Left ventricle myocardium inferior (tissue), 1 donor: ENCODE measurements at regions not wholly inside any gene's neighbourhood (a gene's known extent, or its start where the extent isn't known, plus 50 kb on each side); places are given as distances from the start of the nearest gene placed in this dataset.

ENCODE experiments used
- DNase-seq: peaks from one replicate; pipeline ENCODE4 v3.0.0-alpha.2; 2020
- H3K27ac ChIP-seq: fragments of 200-600 bp; replicated peaks from 2 replicates; pipeline ENCODE4 v1.8.0; 2021
- H3K27me3 ChIP-seq: fragments of 200-600 bp; 2 replicates; pipeline ENCODE4 v1.8.0; 2021; ENCODE audit warnings: low read depth
- H3K36me3 ChIP-seq: fragments of 200-600 bp; 2 replicates; pipeline ENCODE4 v1.8.0; 2021
- H3K4me1 ChIP-seq: fragments of 200-600 bp; 2 replicates; pipeline ENCODE4 v1.8.0; 2021
- H3K4me3 ChIP-seq: fragments of 200-600 bp; 2 replicates; pipeline ENCODE4 v1.8.0; 2021; ENCODE audit warnings: mild to moderate bottlenecking, moderate library complexity
- H3K9me3 ChIP-seq: fragments of 200-600 bp; replicated peaks from 2 replicates; pipeline ENCODE4 v1.8.0; 2021
- CTCF ChIP-seq: fragments of 200-600 bp; IDR thresholded peaks from 2 replicates; pipeline ENCODE4 v1.8.0; 2021; ENCODE audit warnings: antibody characterized with exemption, mild to moderate bottlenecking, borderline replicate concordance
- intact Hi-C: fragments of 100-400 bp; cut with micrococcal nuclease; formaldehyde crosslinking; loops from one replicate; pipeline ENCODE4 v1.11.0; 2022
- donor health status: DM: no; HTN: yes; CAD: no; lungs with severe emphysema.

GRCh38 chr2:235278771-235279355 lies 215.0 kb upstream of the AGAP1 start:
- Histone ChIP-seq H3K4me3 (no peak overlapping the region), H3K9me3 (peaks cover 23% of the 10 kb centered on the region), H3K4me1 (no peaks in the 10 kb centered on the region), H3K27ac (no peak overlapping the region), H3K36me3 (no peaks in the 10 kb centered on the region), H3K27me3 (no peaks in the 10 kb centered on the region)
- no peak for DNase-seq
- TF ChIP-seq CTCF, result no peak
- intact Hi-C loops, result no loop called here

GRCh38 chr2:235279965-235280364 lies 213.9 kb upstream of the AGAP1 start:
- Histone ChIP-seq H3K27ac (no peak overlapping the region), H3K9me3 (peaks cover 12% of the 10 kb centered on the region), H3K27me3 (peaks cover 2% of the 10 kb centered on the region), H3K4me1 (no peaks in the 10 kb centered on the region), H3K4me3 (no peak overlapping the region), H3K36me3 (no peaks in the 10 kb centered on the region)
- no peak for DNase-seq
- no peak for TF ChIP-seq CTCF
- intact Hi-C loops, result no loop called here

- H3K27me3 ChIP-seq, result peaks cover 22% of the 10 kb centered on the region
- peaks cover 6% of the 10 kb centered on the region for H3K9me3 ChIP-seq
- DNase-seq, result no peak
- no peaks in the 10 kb centered on the region for H3K4me1 ChIP-seq
- H3K4me3 ChIP-seq, result no peak overlapping the region
- no peaks in the 10 kb centered on the region for H3K36me3 ChIP-seq
- TF ChIP-seq CTCF, result no peak
- H3K27ac ChIP-seq, result no peak overlapping the region
- intact Hi-C loops, result no loop called here
These were observed 210.6 kb upstream of the AGAP1 start for GRCh38 chr2:235283246-235283645.

GRCh38 chr2:235286622-235287374 lies 207.0 kb upstream of the AGAP1 start:
- H3K27me3 ChIP-seq, result peaks cover 36% of the 10 kb centered on the region
- no peaks in the 10 kb centered on the region for H3K36me3 ChIP-seq
- TF ChIP-seq CTCF, result no peak
- intact Hi-C loops, result no loop called here
- peak overlapping the region; percentile 42 for H3K27ac ChIP-seq
- H3K4me1 ChIP-seq, result no peaks in the 10 kb centered on the region
- DNase-seq, result no peak
- H3K9me3 ChIP-seq, result peaks cover 6% of the 10 kb centered on the region
- H3K4me3 ChIP-seq, result no peak overlapping the region

- H3K27me3 ChIP-seq, result peaks cover 42% of the 10 kb centered on the region
- DNase-seq, result peak; percentile 47
- no peak overlapping the region for H3K4me3 ChIP-seq
- no peaks in the 10 kb centered on the region for H3K4me1 ChIP-seq
- intact Hi-C loops, result no loop called here
- peak overlapping the region; percentile 42 for H3K27ac ChIP-seq
- peaks cover 6% of the 10 kb centered on the region for H3K9me3 ChIP-seq
- no peak for TF ChIP-seq CTCF
- H3K36me3 ChIP-seq, result no peaks in the 10 kb centered on the region
These were observed 206.5 kb upstream of the AGAP1 start for GRCh38 chr2:235287375-235287733.
